ENCODE measurements at regions not wholly inside any gene's neighbourhood (a gene's known extent, or its start where the extent isn't known, plus 50 kb on each side); places are given as distances from the start of the nearest gene placed in this dataset.
"Not testable (repeated sequence)": the region's sequence is repeated elsewhere in the genome, so short reads cannot be mapped to it uniquely, and the experiment has no call there.

DNA sequence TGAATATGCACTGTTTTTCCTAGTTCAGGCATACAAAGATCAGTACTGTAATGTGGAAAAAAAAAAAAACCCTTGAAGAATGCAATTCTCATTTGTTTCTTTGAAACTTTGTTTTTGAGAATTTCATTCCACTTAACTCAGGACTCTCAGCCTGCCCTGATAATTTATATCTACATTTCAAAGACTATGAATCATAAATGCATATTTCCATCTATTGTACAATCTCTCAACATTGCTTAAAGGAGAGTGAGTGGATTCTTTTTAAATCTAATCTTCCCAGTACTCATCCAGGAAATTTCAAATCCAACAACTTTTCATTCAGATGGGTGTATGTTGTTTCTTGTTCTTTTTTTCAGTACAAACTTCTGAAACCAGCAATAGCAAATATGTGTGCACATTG is 322.2 kb upstream of the DDI1 start:
- no peak for DNase-seq (ENCODE audit: low read depth in 2 of 3, low spot score in 2 of 3)

DNA sequence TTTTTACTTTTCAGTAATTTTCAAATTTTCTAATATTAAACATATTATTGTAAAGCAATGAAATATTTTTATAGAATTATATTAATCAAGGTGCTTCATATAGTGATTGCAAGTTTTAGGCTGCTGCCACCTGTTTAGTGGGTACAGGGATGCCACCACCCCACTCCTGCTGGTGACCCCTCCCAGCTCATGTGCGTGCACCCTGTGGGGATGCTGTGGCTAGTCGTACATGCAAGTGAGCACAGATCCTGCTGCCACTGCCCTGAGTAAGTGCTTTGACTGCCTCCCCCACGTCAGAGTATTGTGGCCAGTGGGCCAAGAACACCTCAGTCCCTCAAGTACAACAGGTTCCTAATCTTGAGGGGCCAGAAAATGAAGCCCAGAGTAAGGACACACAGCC is 320.1 kb upstream of the DDI1 start:
- no peak for DNase-seq (ENCODE audit: low read depth in 2 of 3, low spot score in 2 of 3)

DNA sequence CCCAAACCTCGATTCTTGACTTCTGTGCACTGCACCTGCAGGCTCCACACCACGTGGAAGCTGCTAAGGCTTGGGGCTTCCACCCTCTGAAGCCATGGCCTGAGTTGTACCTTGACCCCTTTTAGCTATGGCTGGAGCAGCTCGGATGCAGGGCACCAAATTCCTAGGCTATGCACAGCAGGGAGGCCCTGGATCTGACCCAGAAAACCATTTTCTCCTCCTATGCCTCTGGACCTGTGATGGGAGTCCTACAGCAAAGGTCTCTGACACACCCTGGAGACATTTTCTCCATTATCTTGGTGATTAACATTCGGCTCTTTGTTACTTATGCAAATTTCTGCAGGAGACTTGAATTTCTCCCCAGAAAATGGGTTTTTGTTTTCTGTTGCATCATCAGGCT is 309.2 kb upstream of the DDI1 start:
- no peak for DNase-seq (ENCODE audit: low read depth in 2 of 3, low spot score in 2 of 3)

DNA sequence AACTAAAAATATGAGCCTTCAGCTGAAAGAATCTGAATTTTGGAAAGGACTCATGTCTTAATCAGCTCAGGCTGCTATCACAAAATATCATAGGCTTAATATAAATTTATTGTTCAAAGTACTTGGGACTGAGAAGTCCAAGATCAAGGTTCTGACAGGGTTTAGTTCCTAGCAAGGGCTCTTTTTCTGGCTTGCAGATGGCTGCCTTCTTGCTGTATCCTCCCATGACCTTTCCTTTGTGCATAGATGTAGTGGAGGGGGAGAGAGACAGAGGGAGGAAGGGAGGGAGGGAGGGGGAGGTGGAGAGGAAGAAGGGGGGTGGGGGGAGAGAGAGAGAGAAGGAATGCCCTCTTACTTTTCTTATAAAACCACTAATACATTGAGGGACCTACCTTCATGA is 306.8 kb upstream of the DDI1 start:
- no peak for DNase-seq (ENCODE audit: low read depth in 2 of 3, low spot score in 2 of 3)

DNA sequence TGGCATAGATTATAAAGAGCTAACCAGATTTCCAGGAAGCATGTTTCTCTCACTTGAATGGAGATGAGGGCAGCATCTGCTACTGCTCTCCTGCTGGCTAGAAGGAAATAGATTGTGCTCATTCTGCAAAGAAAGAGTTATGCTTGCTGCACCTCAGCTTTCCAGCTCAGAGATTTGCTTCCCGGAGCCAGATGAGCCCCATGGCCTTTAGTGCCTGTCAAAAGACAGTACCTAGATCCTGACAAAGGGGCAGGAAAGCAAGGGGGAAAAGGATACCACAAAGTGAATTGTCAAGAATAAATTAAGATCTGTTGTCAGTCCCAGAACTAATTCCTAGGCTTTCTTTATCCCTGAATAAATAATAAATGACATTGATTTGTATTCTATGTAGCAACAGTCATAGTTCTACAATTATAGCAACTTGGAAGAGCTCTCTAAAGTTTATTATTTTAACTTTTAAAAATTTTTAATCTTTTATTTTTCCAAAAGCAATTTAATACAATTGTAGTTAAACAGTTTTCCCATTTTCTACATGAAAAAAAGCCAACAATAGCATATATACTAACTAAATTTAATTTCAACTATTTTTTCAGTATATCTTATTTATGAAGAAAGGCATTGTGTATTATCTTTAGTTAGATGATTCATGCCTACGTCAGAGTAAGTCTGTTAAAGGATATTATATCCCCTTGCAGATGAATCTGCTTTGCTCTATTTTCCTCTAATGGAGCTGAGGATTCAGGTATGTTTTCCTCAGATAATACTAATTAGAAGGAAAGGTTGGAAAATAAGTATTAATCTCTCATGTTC is 306.1 kb upstream of the DDI1 start:
- no peak for DNase-seq (ENCODE audit: low read depth in 2 of 3, low spot score in 2 of 3)

GRCh38 chr11:103731670-103732069 is 304.8 kb upstream of the DDI1 start:
- no peak for DNase-seq (ENCODE audit: low read depth in 2 of 3, low spot score in 2 of 3)

DNA sequence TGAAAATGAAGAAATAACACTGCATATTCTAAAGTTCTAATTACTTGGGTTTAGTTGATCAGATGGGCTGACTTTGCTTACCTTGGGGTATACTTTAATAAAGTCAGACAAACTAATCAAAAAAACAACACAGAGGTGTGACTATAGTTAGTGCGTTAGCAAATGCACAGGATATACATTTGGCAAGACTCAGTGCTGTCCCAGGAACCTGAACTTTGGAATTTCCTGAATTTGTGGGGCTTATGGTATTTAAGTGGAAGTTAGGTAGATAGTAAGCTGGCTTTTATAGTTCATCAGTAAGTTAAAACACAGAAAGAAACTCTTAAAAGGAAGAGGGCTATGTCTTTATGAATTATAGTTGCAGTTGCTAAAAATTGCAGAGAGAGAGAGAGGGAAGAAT is 302.6 kb upstream of the DDI1 start:
- DNase-seq (ENCODE audit: low read depth in 2 of 3, low spot score in 2 of 3), result no peak

DNA sequence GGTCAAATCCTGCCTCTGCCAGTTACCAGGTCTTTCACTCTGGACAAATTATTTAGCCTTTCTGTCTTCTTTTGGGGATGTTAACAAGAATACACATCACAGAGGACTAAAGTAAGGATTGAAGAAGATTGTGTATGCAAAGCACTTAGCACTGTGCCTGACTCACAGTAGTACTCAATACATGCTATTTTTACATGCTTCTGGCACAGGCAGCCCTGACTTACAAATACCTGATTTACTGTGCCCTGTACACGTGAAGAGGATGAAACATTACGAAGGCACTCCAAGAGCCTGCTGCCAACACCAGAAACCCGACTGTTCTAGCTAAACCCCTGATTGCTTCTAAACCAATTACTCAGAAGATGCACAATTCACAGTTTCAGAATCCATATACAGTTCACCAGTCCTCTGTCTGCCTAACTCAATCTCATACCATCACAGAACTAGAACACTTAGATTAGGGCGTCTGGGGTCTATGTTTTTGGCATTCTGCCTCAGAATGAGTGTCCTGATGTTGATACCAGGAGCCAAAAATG is 300.9 kb upstream of the DDI1 start:
- no peak for DNase-seq (ENCODE audit: low read depth in 2 of 3, low spot score in 2 of 3)

GRCh38 chr11:103736315-103737036 is 300.0 kb upstream of the DDI1 start:
- DNase-seq (ENCODE audit: low read depth in 2 of 3, low spot score in 2 of 3), result no peak

- no peak for DNase-seq (ENCODE audit: low read depth in 2 of 3, low spot score in 2 of 3)
Observed at GRCh38 chr11:103737037-103737622, 299.3 kb upstream of the DDI1 start.

GRCh38 chr11:103737747-103738146 is 298.7 kb upstream of the DDI1 start:
- no peak for DNase-seq (ENCODE audit: low read depth in 2 of 3, low spot score in 2 of 3)

DNA sequence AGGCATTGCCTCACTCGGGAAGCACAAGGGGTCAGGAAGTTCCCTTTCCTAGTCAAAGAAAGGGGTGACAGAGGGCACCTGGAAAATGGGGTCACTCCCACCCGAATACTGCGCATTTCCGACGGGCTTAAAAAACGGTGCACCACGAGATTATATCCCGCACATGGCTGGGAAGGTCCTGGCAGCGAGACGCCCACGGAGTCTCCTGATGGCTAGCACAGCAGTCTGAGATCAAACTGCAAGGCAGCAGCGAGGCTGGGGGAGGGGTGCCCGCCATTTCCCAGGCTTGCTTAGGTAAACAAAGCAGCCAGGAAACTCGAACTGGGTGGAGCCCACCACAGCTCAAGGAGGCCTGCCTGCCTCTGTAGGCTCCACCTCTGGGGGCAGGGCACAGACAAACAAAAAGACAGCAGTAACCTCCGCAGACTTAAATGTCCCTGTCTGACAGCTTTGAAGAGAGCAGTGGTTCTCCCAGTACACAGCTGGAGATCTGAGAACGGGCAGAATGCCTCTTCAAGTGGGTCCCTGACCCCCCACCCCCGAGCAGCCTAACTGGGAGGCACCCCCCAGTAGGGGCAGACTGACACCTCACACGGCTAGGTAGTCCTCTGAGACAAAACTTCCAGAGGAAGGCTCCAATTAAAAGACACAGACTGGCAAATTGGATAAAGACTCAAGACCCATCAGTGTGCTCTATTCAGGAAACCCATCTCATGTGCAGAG is 297.2 kb upstream of the DDI1 start:
- DNase-seq (ENCODE audit: low read depth in 2 of 3, low spot score in 2 of 3), result not testable (repeated sequence)

DNA sequence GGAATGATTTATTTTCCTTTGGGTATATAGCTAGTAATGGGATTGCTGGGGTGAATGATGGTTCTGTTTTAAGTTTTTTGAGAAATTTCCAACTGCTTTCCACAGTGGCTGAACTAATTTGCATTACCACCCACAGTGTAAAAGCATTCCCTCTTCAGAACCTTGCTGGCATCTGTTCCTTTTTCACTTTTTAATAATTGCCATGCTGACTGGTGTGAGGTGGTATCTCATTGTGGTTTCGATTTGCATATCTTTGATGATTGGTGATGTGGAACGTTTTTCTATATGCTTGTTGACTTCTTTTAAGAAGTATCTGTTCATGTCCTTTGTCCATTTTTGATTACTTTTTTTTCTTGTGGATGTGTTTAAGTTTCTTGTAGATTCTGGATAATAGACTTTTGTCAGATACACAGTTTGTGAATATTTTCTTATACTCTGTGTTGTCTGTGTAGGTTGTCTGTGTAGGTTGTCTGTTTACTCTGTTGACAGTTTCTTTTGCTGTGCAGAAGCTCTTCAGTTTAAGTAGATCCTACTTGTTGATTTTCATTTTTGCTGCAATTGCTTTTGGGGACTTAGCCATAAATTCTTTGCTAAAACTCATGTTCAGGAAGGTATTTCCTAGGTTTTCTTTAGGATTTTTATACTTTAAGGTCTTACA is 291.8 kb upstream of the DDI1 start:
- DNase-seq (ENCODE audit: low read depth in 2 of 3, low spot score in 2 of 3), result no peak

GRCh38 chr11:103749158-103749557 is 287.3 kb upstream of the DDI1 start:
- DNase-seq (ENCODE audit: low read depth in 2 of 3, low spot score in 2 of 3), result no peak

DNA sequence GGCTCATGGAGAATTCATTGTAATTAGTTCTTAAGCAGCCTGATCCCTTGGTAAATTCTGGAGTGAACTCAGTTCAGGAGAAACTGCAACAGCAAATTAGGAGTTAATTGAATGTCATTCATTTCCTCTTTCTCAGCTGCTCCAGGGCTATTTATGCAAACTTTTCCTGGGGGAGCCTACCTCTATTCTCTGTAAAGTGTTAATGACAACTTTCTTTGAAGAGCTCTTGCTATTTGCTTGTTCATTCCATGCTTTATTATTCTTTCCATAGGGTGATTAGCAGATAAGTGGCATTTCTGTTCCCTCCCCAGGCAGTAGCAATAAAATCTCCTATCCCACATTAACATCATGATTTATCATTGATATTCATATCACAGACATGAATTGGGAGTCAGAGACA is 267.6 kb upstream of the DDI1 start:
- no peak for DNase-seq (ENCODE audit: low read depth in 2 of 3, low spot score in 2 of 3)

GRCh38 chr11:103773059-103773458 is 263.4 kb upstream of the DDI1 start:
- DNase-seq (ENCODE audit: low read depth in 2 of 3, low spot score in 2 of 3), result no peak

DNA sequence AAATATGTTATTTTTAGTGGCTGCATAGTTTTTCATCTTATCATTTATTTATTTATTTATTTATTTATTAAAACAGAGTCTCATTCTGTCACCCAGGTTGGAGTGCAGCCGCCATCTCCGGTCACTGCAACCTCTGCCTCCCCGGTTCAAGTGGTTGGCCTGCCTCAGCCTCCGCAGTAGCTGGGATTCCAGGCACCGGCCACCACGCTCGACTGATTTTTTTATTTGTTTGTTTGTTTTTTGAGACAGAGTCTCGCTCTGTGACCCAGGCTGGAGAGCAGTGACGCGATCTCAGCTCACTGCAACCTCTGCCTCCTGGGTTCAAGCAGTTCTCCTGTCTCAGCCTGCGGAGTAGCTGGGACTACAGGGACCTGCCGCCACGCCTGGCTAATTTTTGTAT is 262.9 kb upstream of the DDI1 start:
- DNase-seq (ENCODE audit: low read depth in 2 of 3, low spot score in 2 of 3), result no peak

GRCh38 chr11:103779054-103779453 is 257.4 kb upstream of the DDI1 start:
- DNase-seq (ENCODE audit: low read depth in 2 of 3, low spot score in 2 of 3), result no peak

DNA sequence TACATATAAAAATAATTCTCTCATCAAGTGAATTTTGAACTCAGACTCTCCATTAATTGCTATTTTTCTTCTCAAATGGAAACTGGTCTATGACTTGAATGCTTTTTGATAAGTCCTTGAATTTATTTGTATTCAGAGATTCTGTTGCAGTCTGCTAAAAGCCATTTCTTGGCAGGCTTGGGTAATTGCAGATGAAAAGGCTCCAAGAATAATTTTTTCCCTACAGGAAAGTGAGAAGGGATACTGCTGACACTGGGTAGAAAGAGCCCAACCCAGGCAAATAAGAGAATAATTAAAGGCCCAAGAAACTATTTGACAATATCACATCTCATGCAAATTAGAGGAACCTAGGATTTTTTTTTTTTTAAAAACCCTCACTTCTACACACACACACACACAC is 246.5 kb upstream of the DDI1 start:
- no peak for DNase-seq (ENCODE audit: low read depth in 2 of 3, low spot score in 2 of 3)

DNA sequence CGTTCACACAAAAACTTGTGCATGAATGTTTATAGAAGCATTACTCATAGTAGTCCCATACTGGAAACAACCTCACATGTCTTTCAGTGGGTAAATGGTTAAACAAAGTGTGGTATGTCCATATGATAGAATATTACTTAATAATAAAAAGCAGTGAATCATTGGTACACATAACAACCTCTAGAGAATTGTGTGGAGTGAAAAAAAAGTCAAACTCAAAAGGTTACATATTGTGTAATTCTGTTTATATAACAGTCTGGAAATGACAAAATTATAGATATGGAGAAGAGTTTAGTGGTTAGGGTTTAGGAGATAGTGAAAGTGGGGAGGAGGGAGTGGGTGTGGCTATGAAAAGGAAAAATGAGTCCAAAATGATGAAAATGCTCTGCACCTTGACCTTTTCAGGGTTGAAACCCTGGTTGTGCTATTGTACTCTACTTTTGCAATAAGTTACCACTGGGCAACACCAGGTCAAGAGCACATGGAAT is 243.4 kb upstream of the DDI1 start:
- DNase-seq (ENCODE audit: low read depth in 2 of 3, low spot score in 2 of 3), result no peak

Data from hematopoietic multipotent progenitor cell (in vitro differentiated cells).